ENCODE measurements at regions not wholly inside any gene's neighbourhood (a gene's known extent, or its start where the extent isn't known, plus 50 kb on each side); places are given as distances from the start of the nearest gene placed in this dataset.

GRCh38 chr5:67971223-67971830 lies 244.2 kb upstream of the PIK3R1 start:
- no peaks in the 10 kb centered on the region for H4K20me1 ChIP-seq (ENCODE audit: control insufficient read depth, insufficient read depth, low read depth, low read length)
- H3K27me3 ChIP-seq (ENCODE audit: control insufficient read depth, low read length) = no peaks in the 10 kb centered on the region
- H3K9me2 ChIP-seq (replicated peaks; ENCODE audit: control insufficient read depth, low read length) = no peaks in the 10 kb centered on the region
- no peaks in the 10 kb centered on the region for H3K9me3 ChIP-seq (ENCODE audit: control insufficient read depth, insufficient read depth, low read length)
- H3K4me2 ChIP-seq (ENCODE audit: low read length) = no peak overlapping the region
- no peak for TF ChIP-seq EZH2phosphoT487 (IDR thresholded peaks at IDR 0.05; ENCODE audit: borderline replicate concordance, low read length)
- no peak for TF ChIP-seq CTCF (IDR thresholded peaks at IDR 0.05; ENCODE audit: low read depth, low read length, poor library complexity, severe bottlenecking)
- H3K4me3 ChIP-seq (ENCODE audit: low read length) = no peak overlapping the region
- H3K36me3 ChIP-seq (ENCODE audit: control insufficient read depth, low read length) = no peaks in the 10 kb centered on the region
- no peaks in the 10 kb centered on the region for H3F3A ChIP-seq (ENCODE audit: control insufficient read depth, insufficient read depth)
- H3K4me1 ChIP-seq (ENCODE audit: control insufficient read depth, low read length) = no peaks in the 10 kb centered on the region
- no peaks in the 10 kb centered on the region for H3K79me2 ChIP-seq (ENCODE audit: control insufficient read depth, low read length)
- no peak overlapping the region for H3K27ac ChIP-seq (ENCODE audit: low read depth, low read length)

DNA sequence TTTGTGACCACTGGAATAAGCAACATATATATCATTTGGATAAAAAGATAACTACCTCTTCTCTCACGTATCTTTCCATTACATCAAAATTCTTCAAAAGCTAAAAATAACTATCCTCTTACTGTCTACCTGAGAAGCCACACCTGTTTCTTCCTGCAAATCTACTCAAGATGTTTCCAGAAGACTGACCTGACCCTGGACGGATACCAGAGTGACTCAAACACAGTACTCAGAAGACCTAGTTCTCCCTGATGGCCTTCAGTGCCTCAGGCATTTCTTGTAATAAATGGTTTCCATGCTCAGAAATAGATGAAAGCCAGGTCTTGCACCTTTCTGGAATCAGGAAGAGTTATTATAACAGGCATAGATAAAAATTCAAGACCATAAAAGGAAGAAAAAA lies 245.9 kb upstream of the PIK3R1 start:
- Histone ChIP-seq H3K27ac (ENCODE audit: low read depth, low read length) (no peak overlapping the region), H3K9me3 (ENCODE audit: control insufficient read depth, insufficient read depth, low read length) (no peaks in the 10 kb centered on the region), H3K4me3 (ENCODE audit: low read length) (no peak overlapping the region), H3K9me2 (replicated peaks; ENCODE audit: control insufficient read depth, low read length) (no peaks in the 10 kb centered on the region), H3F3A (ENCODE audit: control insufficient read depth, insufficient read depth) (no peaks in the 10 kb centered on the region), H4K20me1 (ENCODE audit: control insufficient read depth, insufficient read depth, low read depth, low read length) (no peaks in the 10 kb centered on the region), H3K79me2 (ENCODE audit: control insufficient read depth, low read length) (no peaks in the 10 kb centered on the region), H3K4me2 (ENCODE audit: low read length) (no peak overlapping the region), H3K4me1 (ENCODE audit: control insufficient read depth, low read length) (no peaks in the 10 kb centered on the region), H3K27me3 (ENCODE audit: control insufficient read depth, low read length) (no peaks in the 10 kb centered on the region), H3K36me3 (ENCODE audit: control insufficient read depth, low read length) (no peaks in the 10 kb centered on the region)
- no peak for TF ChIP-seq CTCF (IDR thresholded peaks at IDR 0.05; ENCODE audit: low read depth, low read length, poor library complexity, severe bottlenecking)
- TF ChIP-seq EZH2phosphoT487 (IDR thresholded peaks at IDR 0.05; ENCODE audit: borderline replicate concordance, low read length) = no peak

DNA sequence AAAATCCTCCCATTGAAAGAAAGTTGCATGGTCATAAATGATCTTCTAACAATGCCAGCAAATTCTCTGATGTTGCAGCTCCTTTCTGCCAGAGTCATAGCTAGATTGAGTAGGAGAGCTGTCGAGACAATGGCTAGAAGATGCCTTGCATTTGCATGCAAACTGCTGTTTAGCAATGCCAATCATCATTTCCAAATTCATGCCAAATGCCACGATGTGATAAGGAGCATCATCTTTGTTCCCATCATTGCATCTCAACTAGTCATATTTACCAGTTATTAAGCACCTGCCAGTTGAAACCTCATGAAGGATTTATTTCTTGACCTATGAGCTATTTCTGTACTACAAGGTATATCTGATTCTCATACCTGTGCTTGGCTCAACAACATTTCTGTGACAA lies 246.4 kb upstream of the PIK3R1 start:
- H3K36me3 ChIP-seq (ENCODE audit: control insufficient read depth, low read length) = no peaks in the 10 kb centered on the region
- H3F3A ChIP-seq (ENCODE audit: control insufficient read depth, insufficient read depth) = no peaks in the 10 kb centered on the region
- no peak overlapping the region for H3K27ac ChIP-seq (ENCODE audit: low read depth, low read length)
- no peaks in the 10 kb centered on the region for H3K9me3 ChIP-seq (ENCODE audit: control insufficient read depth, insufficient read depth, low read length)
- H3K9me2 ChIP-seq (replicated peaks; ENCODE audit: control insufficient read depth, low read length) = no peaks in the 10 kb centered on the region
- H3K27me3 ChIP-seq (ENCODE audit: control insufficient read depth, low read length) = no peaks in the 10 kb centered on the region
- H4K20me1 ChIP-seq (ENCODE audit: control insufficient read depth, insufficient read depth, low read depth, low read length) = no peaks in the 10 kb centered on the region
- H3K4me3 ChIP-seq (ENCODE audit: low read length) = no peak overlapping the region
- H3K4me1 ChIP-seq (ENCODE audit: control insufficient read depth, low read length) = no peaks in the 10 kb centered on the region
- no peak overlapping the region for H3K4me2 ChIP-seq (ENCODE audit: low read length)
- no peaks in the 10 kb centered on the region for H3K79me2 ChIP-seq (ENCODE audit: control insufficient read depth, low read length)
- no peak for TF ChIP-seq EZH2phosphoT487 (IDR thresholded peaks at IDR 0.05; ENCODE audit: borderline replicate concordance, low read length)
- TF ChIP-seq CTCF (IDR thresholded peaks at IDR 0.05; ENCODE audit: low read depth, low read length, poor library complexity, severe bottlenecking) = no peak

Data from DOHH2 (cell line).